ENCODE measurements at regions not wholly inside any gene's neighbourhood (a gene's known extent, or its start where the extent isn't known, plus 50 kb on each side); places are given as distances from the start of the nearest gene placed in this dataset.

GRCh38 chr5:68749077-68749476, 344.7 kb upstream of the SLC30A5 start:
- no peak for TF ChIP-seq ZNF592 (IDR thresholded peaks at IDR 0.05)
- TF ChIP-seq NCOR1 (IDR thresholded peaks at IDR 0.05), result no peak
- no peak for TF ChIP-seq MTF1 (CRISPR knock-in tag; IDR thresholded peaks at IDR 0.05; ENCODE audit: borderline replicate concordance)
- TF ChIP-seq HDGF (IDR thresholded peaks at IDR 0.05), result no peak
- no peak for TF ChIP-seq BCLAF1 (IDR thresholded peaks at IDR 0.05; ENCODE audit: borderline replicate concordance in 1 of 2, control insufficient read depth in 1 of 2, low read depth in 2 of 2, low read length in 1 of 2)

Data from K562 (cell line).